ENCODE measurements at regions not wholly inside any gene's neighbourhood (a gene's known extent, or its start where the extent isn't known, plus 50 kb on each side); places are given as distances from the start of the nearest gene placed in this dataset.

- no peak for DNase-seq
These were observed 52.5 kb upstream of the CLDN10 start for GRCh38 chr13:95499811-95500712.

- DNase-seq, result no peak
These were observed 50.3 kb upstream of the CLDN10 start for GRCh38 chr13:95502216-95502615.

All from occipital lobe (tissue), 1 donor.